NCI-H2171 treated with DMSO at 0.1 percent for 48 hours (cell line): ENCODE measurements at regions not wholly inside any gene's neighbourhood (a gene's known extent, or its start where the extent isn't known, plus 50 kb on each side); places are given as distances from the start of the nearest gene placed in this dataset.
"Not testable (repeated sequence)": the region's sequence is repeated elsewhere in the genome, so short reads cannot be mapped to it uniquely, and the experiment has no call there.

ENCODE experiments used
- DNase-seq: peaks from one replicate; lab custom pipeline; 2025; lab: John Stamatoyannopoulos, UW

GRCh38 chr13:50419331-50419865 is 404.2 kb downstream of the KCNRG start:
- no peak for DNase-seq

- no peak for DNase-seq
Observed at GRCh38 chr13:50419896-50420295, 404.7 kb downstream of the KCNRG start.

GRCh38 chr13:50420718-50421472 is 405.7 kb downstream of the KCNRG start:
- no peak for DNase-seq

GRCh38 chr13:50421473-50422130 is 406.4 kb downstream of the KCNRG start:
- no peak for DNase-seq

- DNase-seq = no peak
Observed at GRCh38 chr13:50422181-50423148, 407.2 kb downstream of the KCNRG start.

DNA sequence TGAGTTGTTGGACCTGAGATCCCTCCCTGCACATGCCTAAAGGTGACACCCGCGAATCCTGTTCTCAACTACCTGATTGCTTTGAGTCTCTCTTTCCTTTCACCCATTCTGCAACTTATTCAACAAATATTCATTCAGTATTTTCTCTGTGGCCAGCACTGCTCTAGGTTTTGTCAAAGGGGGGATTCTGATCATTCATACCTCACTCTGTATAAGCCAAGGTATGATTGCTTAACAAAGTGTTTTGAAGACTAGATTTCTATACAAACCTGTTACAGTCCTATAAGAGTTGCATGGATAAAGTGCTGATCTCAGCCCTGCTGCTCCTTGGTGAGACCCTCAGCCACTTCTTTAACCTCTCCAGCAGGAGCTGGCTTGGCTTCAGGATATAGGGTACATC is 409.7 kb downstream of the KCNRG start:
- DNase-seq = no peak

GRCh38 chr13:50425772-50426171 is 410.5 kb downstream of the KCNRG start:
- DNase-seq = no peak

- DNase-seq = no peak
Observed at GRCh38 chr13:50426927-50427326, 411.7 kb downstream of the KCNRG start.

GRCh38 chr13:50427511-50427910 is 412.3 kb downstream of the KCNRG start:
- DNase-seq = not testable (repeated sequence)

- DNase-seq = peak; percentile 70
Observed at GRCh38 chr13:50428183-50428877, 413.1 kb downstream of the KCNRG start.

DNA sequence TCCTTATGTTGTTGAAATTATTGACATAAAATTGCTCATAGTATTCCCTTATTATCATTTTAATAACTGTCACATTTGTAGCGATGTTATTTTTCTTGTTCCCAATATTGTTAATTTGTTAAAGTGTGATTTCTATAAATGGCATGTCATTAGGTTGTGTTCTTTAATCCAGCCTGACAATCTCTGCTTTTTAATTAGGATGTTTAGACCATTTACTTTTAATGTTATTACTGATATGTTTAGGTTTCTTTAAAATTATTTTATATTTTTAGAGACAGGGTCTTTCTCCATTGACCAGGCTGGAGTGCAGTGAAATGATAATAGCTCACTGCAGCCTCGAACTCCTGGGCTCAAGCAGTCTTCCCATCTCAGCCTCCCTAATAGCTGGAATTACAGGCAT is 408.5 kb downstream of the DLEU7 start:
- DNase-seq = no peak

- DNase-seq = no peak
Observed at GRCh38 chr13:50437252-50437651, 406.2 kb downstream of the DLEU7 start.

DNA sequence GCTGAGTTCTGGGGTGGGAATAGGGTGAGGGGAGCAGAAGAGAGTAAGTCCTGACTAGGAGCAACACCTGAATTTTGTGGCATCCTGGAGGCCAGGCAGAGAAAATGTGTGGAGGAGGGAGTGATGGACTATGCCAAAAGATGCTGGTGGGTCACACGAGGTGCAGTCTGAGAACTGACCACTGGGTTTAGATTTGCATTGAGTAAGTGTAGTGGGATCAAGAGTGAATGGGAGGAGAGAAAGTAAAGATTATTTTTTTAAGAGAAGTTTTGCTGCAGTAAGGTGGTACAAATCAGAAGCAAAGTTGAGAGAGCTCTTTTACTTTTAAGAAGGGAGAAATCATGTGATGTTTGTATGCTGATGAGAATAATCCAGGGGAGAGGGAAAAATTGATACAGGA is 405.1 kb downstream of the DLEU7 start:
- no peak for DNase-seq

DNA sequence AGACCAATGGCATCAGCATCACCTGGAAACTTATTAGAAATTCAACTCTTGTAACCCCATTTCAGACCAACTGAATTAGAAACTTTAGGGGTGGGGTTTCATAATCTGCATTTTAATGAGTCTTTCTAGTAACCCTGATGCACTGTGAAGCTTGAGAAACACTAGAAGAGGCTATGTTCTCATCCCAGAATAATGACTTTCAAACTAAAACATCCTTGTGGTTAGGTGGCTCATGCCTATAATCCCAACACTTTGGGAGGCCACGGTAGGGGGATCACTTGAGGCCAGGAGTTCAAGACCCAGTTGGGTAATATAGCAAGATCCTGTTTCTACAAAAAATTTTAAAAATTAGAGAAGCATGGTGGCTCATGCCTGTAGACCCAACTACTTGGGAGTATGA is 402.4 kb downstream of the DLEU7 start:
- no peak for DNase-seq

DNA sequence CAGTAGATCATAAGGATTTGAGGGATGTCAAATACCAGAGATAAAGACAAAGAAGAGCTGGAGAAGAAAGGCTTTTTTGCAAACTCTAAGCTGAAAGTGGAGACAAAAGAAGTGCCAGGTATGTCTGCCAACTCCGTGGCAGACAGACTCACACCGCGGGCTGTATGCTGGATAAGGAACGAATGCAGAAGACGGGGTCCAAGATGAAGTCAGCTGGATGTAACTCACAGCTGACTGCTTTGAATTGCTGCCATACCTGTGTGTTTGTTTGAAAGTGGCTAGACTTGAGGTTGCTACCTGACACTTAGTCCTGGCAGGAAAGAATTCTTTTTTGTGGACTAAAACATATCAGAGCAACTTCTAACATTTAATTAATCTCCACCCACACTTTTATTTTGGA is 398.8 kb downstream of the DLEU7 start:
- no peak for DNase-seq

DNA sequence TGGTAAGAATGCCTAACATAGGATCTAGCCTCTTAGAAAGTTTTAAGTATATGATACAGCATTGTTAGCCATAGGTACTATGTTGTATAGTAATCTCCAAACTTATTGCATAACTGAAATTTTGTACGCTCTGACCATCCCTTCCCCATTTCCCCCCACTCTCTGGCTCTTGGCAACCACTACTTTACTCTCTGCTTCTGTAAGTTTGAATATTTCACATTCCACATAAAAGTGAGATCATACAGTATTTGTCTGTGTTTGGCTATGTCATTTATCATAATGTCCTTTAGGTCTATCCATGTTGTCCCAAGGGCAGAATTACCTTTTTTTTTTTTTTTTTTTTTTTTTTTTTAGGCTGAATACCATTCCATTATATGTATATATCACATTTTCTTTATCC is 396.9 kb downstream of the DLEU7 start:
- DNase-seq = no peak

DNA sequence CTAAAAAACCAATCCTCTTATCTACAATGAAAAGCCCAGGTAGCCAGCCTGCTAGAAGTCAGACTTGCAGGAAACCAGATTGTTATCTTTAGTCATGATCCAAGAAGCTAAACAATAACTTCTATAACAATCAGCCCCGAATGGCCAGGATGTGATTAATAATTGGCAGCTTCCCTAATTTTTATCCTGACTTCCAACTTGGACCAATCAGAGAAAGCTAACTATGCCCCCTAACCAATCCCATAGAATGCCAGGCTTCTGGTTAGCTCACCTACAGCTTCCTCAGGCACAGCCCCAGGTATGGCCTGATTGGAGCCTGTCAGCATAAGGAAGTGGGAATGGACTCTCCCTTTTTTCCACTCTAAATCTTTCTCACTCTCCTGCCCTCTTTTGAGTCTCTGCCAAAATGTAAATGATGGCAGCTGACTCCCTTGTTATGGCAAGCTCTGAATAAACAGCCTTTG is 394.9 kb downstream of the DLEU7 start:
- DNase-seq = peak; percentile 58

GRCh38 chr13:50449465-50449864 is 394.0 kb downstream of the DLEU7 start:
- DNase-seq = no peak

- no peak for DNase-seq
Observed at GRCh38 chr13:50450279-50450678, 393.2 kb downstream of the DLEU7 start.

GRCh38 chr13:50451609-50452008 is 391.9 kb downstream of the DLEU7 start:
- no peak for DNase-seq

DNA sequence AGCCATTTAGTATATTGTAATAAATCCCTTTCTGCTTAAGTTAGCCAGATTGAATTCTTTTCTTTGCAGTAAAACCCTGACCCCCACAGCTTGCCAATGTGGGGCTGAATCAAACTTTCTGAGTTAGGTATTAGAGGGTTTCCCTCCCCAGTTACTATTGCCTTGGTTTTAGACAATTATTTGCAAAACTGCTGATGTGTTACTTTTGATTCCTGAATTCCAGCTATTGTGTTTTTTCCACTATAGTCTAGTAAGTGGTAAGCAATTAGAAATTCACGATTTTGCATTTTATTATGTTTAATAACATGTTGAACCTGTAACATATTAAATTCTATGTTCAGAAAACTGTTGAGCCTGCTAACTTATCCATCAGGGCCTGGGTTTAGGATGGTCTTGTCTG is 391.5 kb downstream of the DLEU7 start:
- no peak for DNase-seq

- peak; percentile 21 for DNase-seq
Observed at GRCh38 chr13:50452756-50453155, 390.7 kb downstream of the DLEU7 start.
